Cardiac fibroblast (primary cell): ENCODE measurements at regions not wholly inside any gene's neighbourhood (a gene's known extent, or its start where the extent isn't known, plus 50 kb on each side); places are given as distances from the start of the nearest gene placed in this dataset.
"Not testable (repeated sequence)": the region's sequence is repeated elsewhere in the genome, so short reads cannot be mapped to it uniquely, and the experiment has no call there.

Experiments
- DNase-seq, 2 donors: peaks; one replicate each; pipeline versions ENCODE4 v3.0.0 to v3.0.0-alpha.2; 2010; ENCODE audit warnings: low read depth in 2 of 2
- H3K4me3 ChIP-seq, 2 donors: replicated peaks in 1 of 2; 1 replicate in 1 of 2; 2 replicates in 1 of 2; pipeline ENCODE4 v1.5.1; 2011; ENCODE audit warnings: low read depth in 2 of 2, low read length in 2 of 2, mild to moderate bottlenecking in 2 of 2, moderate library complexity in 1 of 2
- TF ChIP-seq, protein P1 (sequence below): IDR thresholded peaks from one replicate; pipeline ENCODE4 v1.5.1; 2011; ENCODE audit warnings: low read depth, mild to moderate bottlenecking, low read length, inconsistent platforms

DNA sequence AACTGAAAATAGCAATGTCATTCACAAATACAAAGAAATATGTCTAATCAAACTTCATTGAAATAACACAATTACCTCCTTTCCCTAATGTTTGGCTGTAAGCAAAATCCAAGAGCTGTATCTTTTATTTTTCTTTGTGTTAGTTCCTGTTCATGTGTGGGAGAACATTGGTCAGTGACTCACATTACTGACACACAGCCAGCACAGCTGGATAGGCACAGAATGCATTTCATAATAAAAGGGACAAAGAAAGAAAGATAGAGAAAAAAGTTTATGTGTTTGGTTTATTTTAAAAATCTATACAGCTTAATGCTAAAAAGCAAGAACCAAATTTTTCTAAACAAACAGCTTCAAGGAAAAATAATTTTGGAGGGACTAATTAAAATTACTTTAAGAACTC, 185.6 kb upstream of the COL3A1 start:
- TF ChIP-seq, protein P1, sequence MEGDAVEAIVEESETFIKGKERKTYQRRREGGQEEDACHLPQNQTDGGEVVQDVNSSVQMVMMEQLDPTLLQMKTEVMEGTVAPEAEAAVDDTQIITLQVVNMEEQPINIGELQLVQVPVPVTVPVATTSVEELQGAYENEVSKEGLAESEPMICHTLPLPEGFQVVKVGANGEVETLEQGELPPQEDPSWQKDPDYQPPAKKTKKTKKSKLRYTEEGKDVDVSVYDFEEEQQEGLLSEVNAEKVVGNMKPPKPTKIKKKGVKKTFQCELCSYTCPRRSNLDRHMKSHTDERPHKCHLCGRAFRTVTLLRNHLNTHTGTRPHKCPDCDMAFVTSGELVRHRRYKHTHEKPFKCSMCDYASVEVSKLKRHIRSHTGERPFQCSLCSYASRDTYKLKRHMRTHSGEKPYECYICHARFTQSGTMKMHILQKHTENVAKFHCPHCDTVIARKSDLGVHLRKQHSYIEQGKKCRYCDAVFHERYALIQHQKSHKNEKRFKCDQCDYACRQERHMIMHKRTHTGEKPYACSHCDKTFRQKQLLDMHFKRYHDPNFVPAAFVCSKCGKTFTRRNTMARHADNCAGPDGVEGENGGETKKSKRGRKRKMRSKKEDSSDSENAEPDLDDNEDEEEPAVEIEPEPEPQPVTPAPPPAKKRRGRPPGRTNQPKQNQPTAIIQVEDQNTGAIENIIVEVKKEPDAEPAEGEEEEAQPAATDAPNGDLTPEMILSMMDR, result no peak
- peak; percentile 92 to 96 for DNase-seq
- no peak overlapping the region for H3K4me3 ChIP-seq

GRCh38 chr2:188789951-188790350, 184.2 kb upstream of the COL3A1 start:
- peak in 1 of 2 donors; percentile 68 for DNase-seq
- TF ChIP-seq, protein P1, result no peak

GRCh38 chr2:188794453-188794852, 179.7 kb upstream of the COL3A1 start:
- H3K4me3 ChIP-seq, DNase-seq: not testable (repeated sequence)

More at GRCh38 chr2:188789951-188790350, 184.2 kb upstream of the COL3A1 start:
- no peak overlapping the region for H3K4me3 ChIP-seq

DNA sequence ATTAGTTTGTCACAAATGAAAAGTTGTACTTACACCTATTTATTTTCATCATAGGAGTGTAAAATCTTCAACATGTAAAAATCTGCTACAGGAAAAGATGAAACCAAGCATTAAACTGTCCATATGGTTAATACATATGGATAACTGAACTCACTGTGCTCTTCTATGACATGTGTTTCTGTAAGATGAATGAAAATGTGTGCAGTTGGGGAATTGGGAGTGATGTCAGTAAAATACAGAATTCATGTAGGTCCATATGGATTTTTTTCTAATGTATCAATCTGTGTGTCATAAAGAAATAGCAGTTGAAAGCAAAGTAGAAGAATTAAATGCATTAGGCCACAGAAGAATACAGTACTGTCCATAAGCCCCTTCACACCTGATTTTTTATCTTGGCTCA, 178.4 kb upstream of the COL3A1 start:
- TF ChIP-seq, protein P1, result no peak
- no peak for DNase-seq

DNA sequence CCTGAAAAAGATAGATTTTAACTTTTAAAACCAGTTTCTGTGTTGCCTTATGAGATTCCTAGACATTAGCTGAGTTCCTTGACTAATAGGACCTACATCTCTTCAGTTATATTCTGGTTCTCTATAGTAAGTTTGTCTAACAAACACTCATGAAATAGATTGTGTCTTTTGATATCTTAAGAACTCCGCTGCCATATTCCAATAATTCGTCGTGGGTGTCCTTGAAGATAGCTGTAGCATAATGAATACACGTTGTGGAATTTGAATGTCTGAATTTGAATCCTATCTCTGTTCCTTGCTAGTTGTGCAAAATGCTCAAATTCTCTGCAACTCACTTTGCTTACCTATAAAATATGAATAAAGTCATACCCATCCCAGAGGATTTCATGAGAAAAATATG, 176.8 kb upstream of the COL3A1 start:
- no peak overlapping the region for H3K4me3 ChIP-seq
- DNase-seq, result no peak

More for the DNA sequence above, 178.4 kb upstream of the COL3A1 start:
- H3K4me3 ChIP-seq, result no peak overlapping the region

GRCh38 chr2:188798159-188798558, 176.0 kb upstream of the COL3A1 start:
- no peak overlapping the region for H3K4me3 ChIP-seq
- peak; percentile 84 to 94 for DNase-seq
- TF ChIP-seq, protein P1, result no peak

More for the DNA sequence above, 176.8 kb upstream of the COL3A1 start:
- TF ChIP-seq, protein P1, result no peak

DNA sequence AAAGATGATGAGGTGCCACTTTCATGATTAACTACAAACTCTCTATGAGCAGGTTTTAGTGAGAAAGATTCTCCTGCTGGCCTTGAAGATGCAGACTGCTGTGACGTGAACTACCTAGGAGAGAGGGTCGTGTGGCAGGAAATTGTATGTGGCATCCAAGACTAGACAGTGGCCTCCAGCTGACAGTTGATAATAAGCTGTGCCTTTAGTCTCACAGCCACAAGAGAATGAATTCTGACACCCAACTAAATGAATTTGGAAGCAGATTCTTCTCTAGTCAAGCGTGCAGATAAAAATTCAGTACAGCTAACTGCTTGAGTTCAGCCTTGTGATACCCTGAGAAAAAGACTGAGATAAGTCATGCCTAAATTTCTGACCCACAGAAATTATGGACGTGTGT, 169.0 kb upstream of the COL3A1 start:
- no peak for DNase-seq
- no peak overlapping the region for H3K4me3 ChIP-seq
- TF ChIP-seq, protein P1, result no peak
